ENCODE measurements at regions not wholly inside any gene's neighbourhood (a gene's known extent, or its start where the extent isn't known, plus 50 kb on each side); places are given as distances from the start of the nearest gene placed in this dataset.

GRCh38 chr16:6279286-6279685 is 1053.4 kb upstream of the RBFOX1 start:
- peaks cover 2% of the 10 kb centered on the region for H3K9me3 Mint-ChIP-seq
- H3K27me3 Mint-ChIP-seq = no peaks in the 10 kb centered on the region
- ATAC-seq = no peak
- no peak overlapping the region for H3K4me3 Mint-ChIP-seq
- no peaks in the 10 kb centered on the region for H3K4me1 Mint-ChIP-seq
- H3K27ac Mint-ChIP-seq = no peak overlapping the region
- H3K36me3 Mint-ChIP-seq = no peaks in the 10 kb centered on the region

- H3K27me3 Mint-ChIP-seq = no peaks in the 10 kb centered on the region
- H3K27ac Mint-ChIP-seq = no peak overlapping the region
Measured at GRCh38 chr16:6274351-6274750, 1058.3 kb upstream of the RBFOX1 start.

DNA sequence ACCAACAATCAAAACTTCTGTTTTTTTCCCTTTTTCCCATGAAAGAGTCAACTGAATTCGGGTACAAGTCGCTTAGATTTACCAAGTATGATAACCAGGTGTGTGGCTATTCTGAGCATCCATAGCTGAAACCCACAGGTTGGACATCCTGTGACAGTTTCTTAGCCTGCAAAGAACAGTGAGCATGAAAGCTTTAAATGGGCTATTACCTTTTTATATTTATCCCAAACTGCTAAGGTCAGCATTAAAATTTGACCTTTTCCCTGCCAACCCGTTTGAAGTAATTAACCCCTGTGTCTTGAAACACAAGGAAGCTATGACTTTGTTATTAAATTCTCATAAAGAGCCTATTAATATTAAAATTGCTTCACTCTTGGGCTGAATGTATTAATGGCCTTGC is 1065.0 kb upstream of the RBFOX1 start:
- H3K9me3 Mint-ChIP-seq = peaks cover 5% of the 10 kb centered on the region
- H3K27me3 Mint-ChIP-seq = no peaks in the 10 kb centered on the region
- ATAC-seq = no peak
- H3K4me3 Mint-ChIP-seq = no peak overlapping the region
- no peaks in the 10 kb centered on the region for H3K4me1 Mint-ChIP-seq
- H3K36me3 Mint-ChIP-seq = no peaks in the 10 kb centered on the region
- no peak overlapping the region for H3K27ac Mint-ChIP-seq

More at GRCh38 chr16:6274351-6274750, 1058.3 kb upstream of the RBFOX1 start:
- H3K4me1 Mint-ChIP-seq = no peaks in the 10 kb centered on the region
- H3K4me3 Mint-ChIP-seq = no peak overlapping the region
- peaks cover 5% of the 10 kb centered on the region for H3K9me3 Mint-ChIP-seq
- no peaks in the 10 kb centered on the region for H3K36me3 Mint-ChIP-seq
- ATAC-seq = no peak

DNA sequence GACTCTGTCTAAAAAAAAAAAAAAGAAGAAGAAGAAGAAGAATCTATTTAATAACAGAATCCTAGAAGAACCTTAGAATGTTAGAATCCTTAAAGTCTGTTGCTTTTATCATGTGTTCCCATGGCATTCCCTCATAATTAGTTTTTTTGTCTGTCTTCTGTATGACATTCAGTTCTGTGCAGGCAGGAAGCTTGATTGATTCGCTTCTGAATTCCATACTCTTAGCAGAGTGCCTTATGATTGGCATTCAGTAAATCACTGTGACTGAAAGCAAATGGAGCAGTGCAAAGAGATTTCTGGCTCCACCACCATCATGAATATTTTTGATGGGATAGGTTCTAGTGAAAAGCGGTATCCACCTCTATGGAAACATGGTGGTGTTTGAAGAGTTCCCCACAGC is 1065.9 kb upstream of the RBFOX1 start:
- no peak overlapping the region for H3K27ac Mint-ChIP-seq
- no peak for ATAC-seq
- no peak overlapping the region for H3K4me3 Mint-ChIP-seq
- H3K27me3 Mint-ChIP-seq = no peaks in the 10 kb centered on the region
- peaks cover 6% of the 10 kb centered on the region for H3K9me3 Mint-ChIP-seq
- no peaks in the 10 kb centered on the region for H3K4me1 Mint-ChIP-seq
- H3K36me3 Mint-ChIP-seq = no peaks in the 10 kb centered on the region

DNA sequence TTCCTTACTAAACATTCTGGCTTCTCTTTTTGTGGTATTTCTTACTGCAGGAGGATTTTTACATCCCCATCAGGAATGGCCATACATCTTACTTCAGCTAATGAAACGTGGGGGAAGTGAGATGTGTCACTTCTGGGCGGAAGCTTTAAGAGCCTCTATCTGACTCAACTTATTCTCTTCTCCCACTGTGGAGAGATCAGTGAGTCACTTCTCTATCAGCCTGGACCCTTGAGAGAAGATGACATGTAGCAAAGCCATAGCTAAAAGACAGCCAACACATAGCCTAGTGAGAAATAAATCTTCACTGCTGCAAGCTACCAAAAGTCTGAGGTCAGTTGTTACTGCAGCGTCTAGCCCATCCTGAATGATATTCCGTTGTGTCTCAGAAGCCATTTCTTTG is 1066.7 kb upstream of the RBFOX1 start:
- Mint-ChIP-seq H3K36me3 (no peaks in the 10 kb centered on the region), H3K27ac (no peak overlapping the region), H3K9me3 (peaks cover 6% of the 10 kb centered on the region), H3K4me3 (no peak overlapping the region), H3K4me1 (no peaks in the 10 kb centered on the region), H3K27me3 (no peaks in the 10 kb centered on the region)
- ATAC-seq = no peak

GRCh38 chr16:6258056-6258455 is 1074.6 kb upstream of the RBFOX1 start:
- no peak overlapping the region for H3K4me3 Mint-ChIP-seq
- H3K4me1 Mint-ChIP-seq = no peaks in the 10 kb centered on the region
- ATAC-seq = no peak
- no peaks in the 10 kb centered on the region for H3K36me3 Mint-ChIP-seq
- H3K9me3 Mint-ChIP-seq = peaks cover 10% of the 10 kb centered on the region
- H3K27ac Mint-ChIP-seq = no peak overlapping the region
- H3K27me3 Mint-ChIP-seq = no peaks in the 10 kb centered on the region

DNA sequence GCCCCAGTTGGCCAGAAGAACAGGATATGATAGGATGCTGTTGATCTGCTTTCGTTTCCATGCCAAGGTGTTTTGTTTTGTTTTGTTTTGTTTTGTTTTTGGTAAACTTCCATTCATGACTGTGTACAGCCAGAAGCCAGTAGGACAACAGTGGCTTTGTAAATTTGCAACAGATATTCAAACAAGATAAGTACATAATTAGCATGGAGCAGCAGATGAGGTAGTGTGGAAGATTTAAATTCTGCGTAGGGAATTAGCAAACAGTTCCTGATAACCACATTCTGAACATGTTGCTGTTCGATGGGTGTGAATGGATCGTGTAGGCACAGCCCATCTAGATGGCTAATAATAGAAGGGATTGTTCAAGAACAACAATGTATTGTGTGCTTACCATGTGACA is 1080.1 kb upstream of the RBFOX1 start:
- Mint-ChIP-seq H3K4me1 (no peaks in the 10 kb centered on the region), H3K36me3 (no peaks in the 10 kb centered on the region), H3K4me3 (no peak overlapping the region), H3K27ac (no peak overlapping the region), H3K27me3 (no peaks in the 10 kb centered on the region), H3K9me3 (peaks cover 7% of the 10 kb centered on the region)
- no peak for ATAC-seq

DNA sequence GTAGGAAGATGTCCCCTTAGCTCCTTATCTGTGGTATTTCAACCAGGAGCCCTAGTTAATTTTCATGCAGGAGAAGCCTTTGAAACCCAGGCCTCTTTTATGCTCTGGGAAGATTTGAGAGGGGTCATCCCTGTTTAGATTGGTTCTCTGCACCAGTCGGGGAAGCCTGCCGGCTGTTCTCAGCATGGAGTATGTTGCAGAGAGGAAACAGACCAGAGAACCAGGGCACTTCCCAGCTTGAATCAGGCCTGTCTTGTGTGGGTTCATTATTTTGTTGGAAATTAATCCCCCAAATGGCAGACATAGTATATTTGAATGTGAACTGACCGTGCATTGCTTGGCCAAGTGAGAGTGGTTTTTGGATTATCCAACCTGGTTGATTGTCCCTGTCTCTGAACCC is 1082.1 kb upstream of the RBFOX1 start:
- no peaks in the 10 kb centered on the region for H3K36me3 Mint-ChIP-seq
- no peaks in the 10 kb centered on the region for H3K27me3 Mint-ChIP-seq
- no peak for ATAC-seq
- H3K9me3 Mint-ChIP-seq = peaks cover under 1% of the 10 kb centered on the region
- no peak overlapping the region for H3K4me3 Mint-ChIP-seq
- no peaks in the 10 kb centered on the region for H3K4me1 Mint-ChIP-seq
- H3K27ac Mint-ChIP-seq = no peak overlapping the region

GRCh38 chr16:6249863-6250262 is 1082.8 kb upstream of the RBFOX1 start:
- Mint-ChIP-seq H3K4me3 (no peak overlapping the region), H3K27me3 (no peaks in the 10 kb centered on the region), H3K4me1 (no peaks in the 10 kb centered on the region), H3K36me3 (no peaks in the 10 kb centered on the region), H3K9me3 (no peaks in the 10 kb centered on the region), H3K27ac (no peak overlapping the region)
- ATAC-seq = no peak

DNA sequence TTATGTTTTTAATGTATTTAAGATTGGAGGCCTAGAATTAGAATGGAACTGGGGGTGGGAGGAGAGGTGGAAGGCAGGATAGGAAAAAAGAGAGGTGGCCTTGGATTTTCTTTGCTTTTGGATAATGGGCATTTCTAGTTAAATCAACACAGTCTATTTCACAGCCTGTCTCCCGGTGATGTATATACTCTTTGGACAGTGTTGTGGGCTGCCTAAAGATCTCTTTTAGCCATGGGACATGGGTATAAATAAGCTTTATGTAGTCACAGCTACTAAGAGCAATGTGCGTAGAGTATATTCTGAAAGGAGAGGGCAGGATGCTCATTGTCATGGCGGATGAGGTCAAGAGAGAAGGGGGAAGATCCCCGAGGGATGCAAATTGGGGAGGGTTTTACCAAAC is 1084.4 kb upstream of the RBFOX1 start:
- no peaks in the 10 kb centered on the region for H3K9me3 Mint-ChIP-seq
- no peak for ATAC-seq
- no peak overlapping the region for H3K4me3 Mint-ChIP-seq
- H3K27me3 Mint-ChIP-seq = no peaks in the 10 kb centered on the region
- H3K4me1 Mint-ChIP-seq = no peaks in the 10 kb centered on the region
- H3K36me3 Mint-ChIP-seq = no peaks in the 10 kb centered on the region
- no peak overlapping the region for H3K27ac Mint-ChIP-seq

DNA sequence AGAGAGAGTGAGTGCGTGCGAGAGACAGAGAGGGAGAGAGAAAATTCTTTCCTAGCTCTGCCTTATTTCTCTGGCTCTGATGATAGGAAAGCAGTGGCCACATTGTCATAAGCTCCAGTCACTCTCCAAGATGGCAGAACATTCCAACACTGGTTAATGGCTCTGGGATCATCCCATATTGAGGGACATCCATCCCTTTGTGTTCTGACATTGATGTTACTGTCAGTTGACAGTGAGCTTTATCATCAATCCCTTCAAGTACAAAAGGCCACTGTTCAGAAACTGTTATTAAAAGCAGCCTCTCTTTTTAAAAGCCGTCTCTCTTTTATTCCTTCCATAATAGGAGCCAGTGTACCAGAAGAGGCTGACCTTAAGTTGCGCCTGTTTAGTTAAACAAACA is 1084.9 kb upstream of the RBFOX1 start:
- H3K27me3 Mint-ChIP-seq = no peaks in the 10 kb centered on the region

GRCh38 chr16:6247150-6247549 is 1085.5 kb upstream of the RBFOX1 start:
- H3K36me3 Mint-ChIP-seq = no peaks in the 10 kb centered on the region
- no peaks in the 10 kb centered on the region for H3K4me1 Mint-ChIP-seq
- H3K9me3 Mint-ChIP-seq = no peaks in the 10 kb centered on the region
- no peak overlapping the region for H3K4me3 Mint-ChIP-seq
- H3K27me3 Mint-ChIP-seq = no peaks in the 10 kb centered on the region
- H3K27ac Mint-ChIP-seq = no peak overlapping the region
- no peak for ATAC-seq

More for the DNA sequence above, 1084.9 kb upstream of the RBFOX1 start:
- Mint-ChIP-seq H3K36me3 (no peaks in the 10 kb centered on the region), H3K4me3 (no peak overlapping the region), H3K4me1 (no peaks in the 10 kb centered on the region), H3K27ac (no peak overlapping the region), H3K9me3 (no peaks in the 10 kb centered on the region)
- ATAC-seq = no peak

GRCh38 chr16:6246266-6246665 is 1086.4 kb upstream of the RBFOX1 start:
- Mint-ChIP-seq H3K27ac (no peak overlapping the region), H3K9me3 (no peaks in the 10 kb centered on the region), H3K27me3 (no peaks in the 10 kb centered on the region), H3K36me3 (no peaks in the 10 kb centered on the region), H3K4me3 (no peak overlapping the region), H3K4me1 (no peaks in the 10 kb centered on the region)
- ATAC-seq = no peak

DNA sequence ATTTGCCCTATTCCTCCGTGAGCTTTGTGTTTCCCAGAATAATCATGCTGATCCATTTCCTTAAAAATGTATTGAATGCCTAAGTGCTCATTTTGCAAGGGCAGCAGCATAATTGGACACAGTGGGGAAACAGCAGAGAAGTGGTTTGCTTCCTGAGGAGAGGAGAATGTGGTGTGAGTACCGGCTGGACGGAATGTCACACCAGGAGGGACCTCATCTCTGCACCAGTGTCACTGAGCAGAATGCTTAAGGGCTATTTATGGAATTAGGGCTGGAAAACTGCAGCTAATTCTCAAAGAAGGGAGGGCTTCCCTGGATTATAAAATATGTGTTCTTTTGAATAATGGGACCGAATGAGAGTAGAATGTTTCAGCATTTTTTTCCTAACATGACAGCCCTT is 1100.6 kb upstream of the RBFOX1 start:
- Mint-ChIP-seq H3K4me1 (no peaks in the 10 kb centered on the region), H3K4me3 (no peak overlapping the region)
- ATAC-seq = no peak

DNA sequence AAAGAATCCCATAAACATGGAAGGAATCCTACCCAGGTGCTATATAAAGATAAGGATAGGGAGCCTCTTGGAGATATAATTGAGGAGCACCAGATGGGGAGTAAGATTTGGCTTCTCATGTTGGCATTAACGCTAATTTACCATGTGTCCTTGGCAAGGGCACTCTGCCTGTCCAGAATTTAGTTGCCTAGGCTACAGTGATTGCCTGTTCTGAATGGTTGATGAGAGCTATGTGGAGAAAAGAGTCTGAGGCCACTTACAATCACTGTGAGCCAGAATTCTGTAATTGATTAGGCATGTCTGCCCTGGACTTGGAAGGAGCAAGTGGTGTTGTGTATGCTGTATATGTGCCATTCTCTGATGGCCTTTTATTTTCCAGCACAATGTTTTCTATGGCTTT is 1101.2 kb upstream of the RBFOX1 start:
- H3K27ac Mint-ChIP-seq = no peak overlapping the region
- no peaks in the 10 kb centered on the region for H3K36me3 Mint-ChIP-seq
- H3K4me3 Mint-ChIP-seq = no peak overlapping the region
- H3K9me3 Mint-ChIP-seq = peaks cover 13% of the 10 kb centered on the region
- no peak for ATAC-seq
- no peaks in the 10 kb centered on the region for H3K4me1 Mint-ChIP-seq
- no peaks in the 10 kb centered on the region for H3K27me3 Mint-ChIP-seq

More for the DNA sequence above, 1100.6 kb upstream of the RBFOX1 start:
- no peaks in the 10 kb centered on the region for H3K36me3 Mint-ChIP-seq
- H3K9me3 Mint-ChIP-seq = peaks cover 13% of the 10 kb centered on the region
- H3K27ac Mint-ChIP-seq = no peak overlapping the region
- H3K27me3 Mint-ChIP-seq = no peaks in the 10 kb centered on the region

- H3K9me3 Mint-ChIP-seq = peaks cover 13% of the 10 kb centered on the region
- no peak overlapping the region for H3K4me3 Mint-ChIP-seq
- no peak overlapping the region for H3K27ac Mint-ChIP-seq
- no peaks in the 10 kb centered on the region for H3K4me1 Mint-ChIP-seq
- no peaks in the 10 kb centered on the region for H3K27me3 Mint-ChIP-seq
- no peaks in the 10 kb centered on the region for H3K36me3 Mint-ChIP-seq
- ATAC-seq = no peak
Measured at GRCh38 chr16:6229186-6229585, 1103.5 kb upstream of the RBFOX1 start.

DNA sequence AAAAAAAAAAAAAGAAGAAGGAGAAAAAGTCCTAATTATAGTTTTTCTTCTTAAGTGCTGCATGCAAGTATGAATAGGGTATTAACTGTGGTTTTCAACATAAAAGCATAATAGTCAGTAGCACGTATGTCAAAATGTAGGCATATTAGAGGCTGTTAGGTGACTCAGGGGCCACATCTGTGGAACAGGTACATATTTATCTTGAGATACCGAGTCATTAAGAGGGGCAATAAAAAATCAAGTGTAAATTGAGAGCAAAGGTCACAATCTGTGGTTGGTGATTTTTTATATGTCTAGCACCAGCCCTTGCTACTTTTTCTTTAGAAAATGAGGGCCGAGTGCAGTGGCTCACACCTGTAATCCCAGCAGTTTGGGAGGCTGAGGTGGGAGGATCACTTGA is 1113.8 kb upstream of the RBFOX1 start:
- ATAC-seq = no peak
- Mint-ChIP-seq H3K27me3 (no peaks in the 10 kb centered on the region), H3K27ac (no peak overlapping the region), H3K4me3 (no peak overlapping the region), H3K36me3 (no peaks in the 10 kb centered on the region), H3K4me1 (no peaks in the 10 kb centered on the region), H3K9me3 (peaks cover 14% of the 10 kb centered on the region)
